Hindlimb muscle (tissue), 1 donor: ENCODE measurements at regions not wholly inside any gene's neighbourhood (a gene's known extent, or its start where the extent isn't known, plus 50 kb on each side); places are given as distances from the start of the nearest gene placed in this dataset.
"Not testable (repeated sequence)": the region's sequence is repeated elsewhere in the genome, so short reads cannot be mapped to it uniquely, and the experiment has no call there.

ENCODE experiments used
- DNase-seq: peaks from one replicate; pipeline ENCODE4 v3.0.0-alpha.2; 2013

DNA sequence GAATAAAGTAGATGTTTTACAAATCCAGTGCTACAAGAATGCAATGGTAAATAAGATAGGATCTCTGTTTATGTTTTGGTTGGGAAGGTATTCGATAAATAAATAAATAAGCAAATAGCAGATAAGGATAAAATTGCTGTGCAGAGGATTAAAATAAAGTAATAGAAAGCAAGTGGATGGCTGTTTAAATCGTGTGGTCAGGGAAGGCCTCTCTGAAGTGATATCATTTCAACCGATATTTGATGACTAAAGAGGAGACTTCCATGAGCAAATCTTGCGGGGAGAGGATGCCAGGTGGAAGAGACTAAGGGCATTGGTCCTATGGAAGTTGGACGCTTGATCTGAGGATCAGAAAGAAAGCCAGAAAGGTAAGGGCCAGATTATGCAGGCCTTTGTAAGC is 92.0 kb upstream of the CCN2 start:
- DNase-seq = no peak

DNA sequence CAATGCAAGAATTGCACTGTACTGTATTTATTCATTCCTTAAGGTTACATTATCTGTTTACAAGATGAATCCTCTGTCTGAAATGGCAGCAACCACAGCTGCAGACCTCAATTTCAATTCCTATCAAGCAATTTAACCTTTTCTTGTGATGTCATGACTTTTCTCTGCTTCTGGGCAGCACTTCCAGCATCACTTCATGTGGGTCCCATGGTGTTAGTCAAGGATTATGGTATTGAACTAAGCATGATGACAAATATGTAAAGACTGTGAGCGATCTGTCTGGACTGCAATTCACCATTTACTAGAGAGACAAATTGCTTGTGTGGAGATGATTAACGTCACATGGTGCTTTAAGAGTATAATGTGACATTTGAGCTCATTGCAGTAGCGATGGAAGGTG is 90.5 kb upstream of the CCN2 start:
- DNase-seq = no peak

DNA sequence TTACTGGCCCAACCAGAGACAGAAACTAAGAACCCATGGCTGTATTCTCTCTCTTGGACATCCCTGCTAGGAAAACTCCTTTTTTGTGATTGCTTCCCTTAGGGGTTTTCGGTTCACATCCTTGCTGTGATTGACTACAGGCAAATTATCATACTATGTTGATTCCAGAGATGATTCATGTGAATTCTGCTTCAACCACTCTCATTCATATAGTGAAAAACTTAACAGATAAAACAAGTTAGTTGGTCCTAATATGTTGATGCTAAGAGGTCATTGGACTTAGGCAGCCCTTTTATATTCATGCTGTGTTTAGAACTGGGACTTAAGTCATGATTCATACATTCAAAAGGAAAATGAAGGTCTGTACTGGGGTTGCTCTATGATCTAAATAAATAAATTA is 76.9 kb upstream of the CCN2 start:
- no peak for DNase-seq

DNA sequence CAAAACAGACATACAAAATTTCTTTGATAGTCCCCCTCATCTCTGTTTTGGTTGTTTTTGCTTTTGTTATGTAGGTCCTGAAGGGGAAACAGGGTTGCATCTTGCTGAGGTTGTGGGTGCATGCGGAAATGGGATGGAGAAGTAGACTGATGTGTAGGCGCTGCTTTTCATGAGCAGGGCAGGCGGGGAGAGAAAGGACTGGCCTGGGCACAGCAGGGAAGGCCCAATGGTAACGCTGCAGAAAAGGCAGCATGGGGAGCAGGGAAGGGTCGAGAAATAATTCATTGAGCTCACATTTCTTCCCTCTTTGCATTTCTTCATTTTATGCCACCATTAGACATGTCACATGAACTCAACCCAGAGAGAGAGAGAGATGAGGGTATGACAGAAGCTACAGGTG is 74.3 kb upstream of the CCN2 start:
- no peak for DNase-seq

DNA sequence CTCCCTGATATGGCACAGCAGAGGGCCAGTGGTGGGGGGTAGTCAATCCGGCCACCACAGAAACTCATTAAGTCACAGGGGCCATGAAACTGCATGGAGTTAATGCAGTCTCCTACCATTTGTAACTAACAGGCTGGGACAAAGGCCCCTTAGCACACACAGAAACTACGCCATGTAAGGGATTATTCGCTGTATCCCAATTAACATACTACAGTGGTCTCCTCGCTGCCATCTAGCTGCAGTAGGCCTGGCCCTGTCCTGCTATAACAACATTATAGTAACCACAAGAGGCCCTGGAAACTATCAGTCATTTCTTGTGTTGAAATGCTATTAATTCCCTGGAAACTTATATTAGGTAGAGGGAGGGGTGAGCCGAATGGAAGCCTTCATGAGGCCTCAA is 72.3 kb upstream of the CCN2 start:
- no peak for DNase-seq

DNA sequence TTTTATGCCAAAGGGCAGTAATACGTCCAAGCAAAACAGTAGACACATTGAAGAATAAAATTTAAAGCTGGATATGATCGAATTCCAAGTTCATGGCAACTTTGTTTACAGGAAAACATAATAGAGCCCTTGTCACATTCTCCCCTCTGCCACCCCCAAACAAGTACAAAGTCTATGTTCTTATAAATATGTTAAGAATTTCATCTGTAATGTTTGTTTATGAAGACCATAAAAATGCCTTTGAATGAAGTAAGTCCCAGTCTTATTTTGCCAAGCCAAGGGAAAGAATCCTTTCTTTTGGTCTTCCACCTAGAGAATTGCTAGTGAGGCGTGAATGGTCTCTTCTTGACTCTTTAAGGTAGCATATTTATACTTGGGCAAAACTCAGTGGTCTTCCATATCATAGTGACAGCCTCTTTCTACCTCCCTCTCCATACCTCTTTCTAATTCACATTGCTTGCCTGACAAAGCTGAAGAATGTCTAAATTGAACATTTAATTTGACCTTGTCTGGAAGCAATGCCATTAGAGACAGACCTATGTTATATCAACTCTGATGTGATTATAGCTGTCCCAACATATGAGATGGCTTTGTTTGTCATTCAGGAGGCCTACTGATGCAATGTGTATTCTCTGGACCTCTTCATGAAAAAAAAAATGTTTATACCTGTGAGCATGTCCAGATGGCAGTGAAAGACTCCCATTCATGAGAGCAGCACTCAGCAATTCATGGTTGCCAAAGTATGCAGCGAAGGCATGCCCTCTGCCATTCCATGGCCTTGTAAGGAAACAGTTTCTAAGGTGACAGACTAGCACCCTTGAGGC is 70.6 kb upstream of the CCN2 start:
- no peak for DNase-seq

DNA sequence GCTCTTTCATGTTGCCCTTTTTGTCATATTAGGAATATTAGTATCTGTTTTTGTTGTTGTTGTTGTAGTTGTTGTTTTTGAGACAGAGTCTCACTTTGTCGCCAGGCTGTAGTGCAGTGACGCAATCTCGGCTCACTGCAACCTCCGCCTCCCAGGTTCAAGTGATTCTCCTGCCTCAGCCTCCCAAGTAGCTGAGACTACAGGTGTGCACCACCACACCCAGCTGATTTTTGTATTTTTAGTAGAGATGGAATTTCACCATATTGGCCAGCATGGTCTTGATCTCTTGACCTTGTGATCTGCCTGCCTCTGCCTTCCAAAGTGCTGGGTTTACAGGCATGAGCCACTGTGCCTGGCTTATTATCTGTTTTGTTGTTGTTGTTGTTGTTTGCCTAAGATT is 69.7 kb upstream of the CCN2 start:
- DNase-seq = not testable (repeated sequence)

DNA sequence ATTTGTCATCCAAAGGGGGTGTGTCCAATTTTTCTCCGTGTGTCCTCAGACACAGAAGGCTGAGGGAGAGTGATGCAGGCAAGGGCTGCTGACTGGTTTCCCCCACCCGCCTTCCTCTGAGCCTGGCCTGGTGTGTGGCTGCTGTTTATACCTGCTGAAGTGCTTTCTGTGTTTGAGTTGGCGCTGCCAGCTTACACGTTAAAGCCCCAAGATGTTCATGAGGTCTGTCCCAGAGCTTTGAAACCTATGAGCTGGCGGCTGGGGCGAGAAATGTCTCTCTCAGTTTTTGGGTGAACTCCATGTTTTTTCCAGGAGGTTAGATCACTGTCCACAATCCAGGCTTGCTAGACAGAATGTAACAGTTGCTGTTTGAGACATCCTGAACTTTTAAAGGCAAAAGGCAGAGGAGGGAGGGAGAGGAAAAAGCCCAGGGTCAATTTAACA is 69.0 kb upstream of the CCN2 start:
- DNase-seq = peak; percentile 47

DNA sequence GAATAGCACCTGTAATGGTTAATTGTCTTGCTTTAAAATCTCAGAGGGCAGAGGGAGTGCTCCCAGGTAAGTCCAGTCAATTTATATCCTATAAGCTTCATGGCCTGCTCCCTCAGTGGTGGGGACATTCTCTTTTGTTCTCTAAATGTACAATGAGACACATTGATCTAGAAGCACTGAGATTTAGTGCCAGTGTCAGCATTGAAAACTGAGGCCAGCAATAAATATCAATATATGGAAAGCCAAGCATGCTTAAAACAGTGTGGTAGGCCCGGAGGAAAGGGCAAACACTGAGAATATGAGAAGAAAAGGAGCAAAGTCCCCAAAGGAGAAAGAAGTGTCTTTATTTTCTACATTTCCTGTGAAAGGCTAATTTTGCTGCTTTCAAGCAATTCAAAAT is 68.4 kb upstream of the CCN2 start:
- no peak for DNase-seq

DNA sequence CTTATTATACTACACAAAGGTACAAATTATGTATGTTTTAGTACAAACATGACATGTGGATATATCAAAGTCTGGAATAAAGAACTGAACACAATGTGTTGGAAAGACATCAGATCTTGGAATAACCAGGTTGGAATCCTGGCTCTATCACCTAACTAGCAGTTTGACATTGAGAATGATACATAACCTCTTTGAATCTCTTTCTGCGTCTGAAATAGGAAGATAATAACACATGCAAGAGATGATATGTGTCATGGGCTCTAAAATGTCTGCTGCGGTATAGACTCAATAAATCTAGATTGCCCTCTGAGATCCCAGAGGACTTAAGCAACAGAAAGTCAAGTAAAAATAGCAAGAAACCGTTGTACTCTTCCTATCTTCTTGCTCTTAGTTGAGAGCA is 66.8 kb upstream of the CCN2 start:
- no peak for DNase-seq

DNA sequence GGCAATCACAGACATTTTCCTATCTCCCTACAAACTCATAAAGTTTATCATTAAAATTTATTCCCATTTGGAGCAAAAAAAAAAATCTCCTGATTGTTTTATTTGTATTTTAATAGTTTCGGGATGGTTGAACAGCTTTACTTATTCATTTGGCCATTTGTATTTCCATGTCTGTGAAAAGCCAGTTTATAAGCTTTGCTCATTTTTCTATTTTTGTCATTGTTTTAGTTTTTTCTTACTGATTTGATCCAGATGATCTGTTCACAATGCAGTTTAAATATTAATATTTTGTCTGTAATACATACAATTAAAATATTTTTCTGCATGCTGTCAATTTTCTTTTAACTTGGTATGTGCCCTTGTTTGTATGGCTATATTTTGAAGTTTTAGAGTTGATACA is 65.2 kb upstream of the CCN2 start:
- no peak for DNase-seq

DNA sequence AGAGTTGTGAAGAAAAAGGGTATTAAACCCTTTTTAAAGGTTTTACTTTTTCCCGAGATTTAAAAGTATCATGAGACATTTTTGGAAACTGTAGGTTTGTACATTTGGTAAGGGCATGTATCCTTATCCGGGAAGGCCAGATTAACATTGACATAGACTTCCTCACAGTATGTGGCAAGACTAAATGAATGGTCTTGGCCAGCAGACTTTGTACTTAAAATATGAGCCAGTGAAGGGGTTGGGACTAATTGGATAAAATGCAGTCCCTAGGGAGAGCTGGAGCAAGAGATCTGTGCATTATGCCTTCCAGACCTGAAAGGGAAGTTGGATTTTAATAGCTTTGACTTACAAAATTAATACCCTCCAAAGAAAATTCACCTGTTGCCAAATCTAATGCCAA is 60.4 kb upstream of the CCN2 start:
- DNase-seq = no peak

DNA sequence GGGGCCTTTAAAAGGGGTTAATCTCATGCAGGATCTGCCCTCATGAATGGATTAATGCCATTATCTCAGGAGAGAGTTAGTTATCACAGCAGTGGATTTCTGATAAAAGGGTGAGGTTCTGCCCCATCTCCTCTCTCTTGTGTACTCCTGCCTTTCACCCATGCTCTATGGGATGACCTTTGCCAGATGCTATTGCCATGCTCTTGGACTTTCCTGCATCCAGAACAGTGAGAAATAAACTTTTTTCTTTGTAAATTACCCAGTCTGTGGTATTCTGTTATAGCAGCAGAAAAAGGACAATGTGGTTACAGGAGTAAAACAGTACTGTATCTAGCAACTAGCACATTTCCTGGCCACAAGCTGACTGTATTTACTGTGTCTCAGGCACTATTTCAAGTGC is 58.0 kb upstream of the CCN2 start:
- DNase-seq = no peak

DNA sequence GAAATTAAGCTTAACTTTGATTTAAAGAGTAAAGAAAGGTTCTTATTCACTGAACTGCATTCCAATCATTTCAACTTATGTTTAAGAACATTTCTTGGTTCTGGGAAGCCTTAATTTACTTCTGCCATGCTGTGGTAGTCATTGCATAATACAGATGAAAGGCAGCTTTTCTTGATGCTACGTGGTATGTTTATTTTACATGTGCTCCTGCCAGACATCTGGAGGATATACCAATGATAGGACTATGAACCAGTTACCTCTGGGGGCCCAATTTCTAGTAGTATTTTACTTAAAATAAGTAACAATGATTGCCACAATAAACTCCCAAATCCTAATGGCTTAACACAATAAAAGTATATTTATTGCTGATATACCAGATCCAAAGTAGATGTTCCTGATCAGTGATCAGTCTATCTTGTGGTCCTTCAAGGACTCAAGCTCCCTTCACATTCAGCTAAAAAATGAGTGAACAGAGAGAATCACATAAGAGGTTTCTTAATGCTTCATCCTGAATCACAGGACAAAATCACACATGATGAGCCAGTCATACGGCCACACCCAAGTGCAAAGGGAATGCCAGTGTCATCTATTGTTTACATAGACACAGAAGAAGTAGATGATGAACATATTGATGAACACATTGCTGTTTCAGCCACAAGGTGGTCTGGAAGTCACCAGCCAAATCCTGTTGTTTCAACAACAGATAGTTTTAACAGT is 56.5 kb upstream of the CCN2 start:
- no peak for DNase-seq

DNA sequence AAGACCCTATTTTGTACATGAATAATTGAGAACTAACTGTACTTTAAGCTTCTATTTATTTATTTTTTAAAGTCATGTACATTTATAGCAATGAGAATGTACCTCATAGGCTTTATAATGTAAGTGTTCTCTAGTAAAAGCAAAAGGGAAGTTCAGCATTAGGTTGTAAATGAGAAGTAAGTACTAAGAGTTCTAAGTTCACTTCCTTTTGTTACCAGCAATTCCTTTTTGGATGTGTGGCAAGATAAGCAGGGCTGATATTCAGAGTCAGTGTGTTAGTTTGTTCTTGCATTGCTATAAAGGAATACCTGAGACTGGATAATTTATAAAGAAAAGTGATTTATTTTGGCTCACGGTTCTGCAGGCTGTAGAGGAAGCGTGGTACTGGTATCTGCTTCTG is 54.0 kb upstream of the CCN2 start:
- DNase-seq = no peak

DNA sequence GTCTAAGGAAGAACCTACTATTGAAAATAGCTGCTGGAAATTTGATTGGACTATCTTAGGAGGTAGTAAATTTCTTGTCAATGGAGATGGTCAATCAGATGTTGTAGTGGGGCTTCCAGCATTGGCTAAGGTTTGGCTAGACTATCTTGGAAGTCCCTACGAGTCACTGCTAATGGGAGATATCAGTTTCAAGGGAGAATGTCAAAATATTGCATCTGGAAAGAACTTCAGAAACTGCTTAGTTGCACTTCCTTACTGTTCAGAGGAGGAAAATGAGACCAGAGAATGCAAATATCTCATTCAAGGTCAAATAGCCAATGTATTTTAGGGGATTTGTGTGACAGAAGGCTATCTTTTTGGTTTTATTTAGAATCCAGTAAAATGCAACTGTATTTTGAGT is 53.5 kb upstream of the CCN2 start:
- DNase-seq = no peak

DNA sequence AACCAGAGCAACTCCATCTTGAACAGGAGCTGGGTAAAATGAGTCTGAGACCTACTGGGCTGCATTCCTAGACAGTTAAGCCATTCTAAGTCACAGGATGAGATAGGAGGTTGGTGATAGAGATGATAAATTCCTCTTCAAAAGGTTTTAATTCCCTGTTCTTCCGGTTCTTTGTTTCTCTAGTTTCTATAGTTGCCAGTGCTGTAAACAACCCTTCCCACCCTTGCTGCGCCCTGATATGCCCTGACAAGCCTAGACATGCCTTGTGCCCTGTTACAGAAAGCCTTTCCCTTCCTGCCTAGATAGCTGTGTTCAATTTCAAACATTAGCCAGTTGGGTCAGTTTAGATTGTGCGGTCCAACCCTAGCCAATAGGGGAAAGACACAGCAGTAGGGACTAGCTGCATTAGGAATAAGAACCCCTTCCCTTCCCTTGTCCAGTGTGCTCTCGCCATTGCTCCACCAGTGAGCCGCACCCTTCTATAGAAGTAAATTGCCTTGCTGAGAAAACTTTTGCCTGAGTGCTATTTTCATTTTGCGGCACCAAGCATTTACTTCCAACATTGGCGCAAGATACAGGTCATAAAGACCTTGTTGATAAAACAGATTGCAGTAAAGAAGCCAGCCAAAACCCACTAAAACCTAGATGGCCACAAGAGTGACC is 52.5 kb upstream of the CCN2 start:
- DNase-seq = no peak
